GM18511 (cell line): ENCODE measurements at regions not wholly inside any gene's neighbourhood (a gene's known extent, or its start where the extent isn't known, plus 50 kb on each side); places are given as distances from the start of the nearest gene placed in this dataset.
"Not testable (repeated sequence)": the region's sequence is repeated elsewhere in the genome, so short reads cannot be mapped to it uniquely, and the experiment has no call there.

Experiments used
- ATAC-seq: cut with Tn5 transposase; IDR thresholded peaks from one replicate; pipeline ENCODE4 v1.9.1; 2021; ENCODE audit warnings: mild to moderate bottlenecking, moderate library complexity; ENCODE audit not compliant: unreplicated experiment

- ATAC-seq = no peak
These were observed 193.1 kb upstream of the ADCY2 start for GRCh38 chr5:7202846-7203245.

- ATAC-seq = no peak
These were observed 188.0 kb upstream of the ADCY2 start for GRCh38 chr5:7207979-7208378.

GRCh38 chr5:7208938-7209337 lies 187.0 kb upstream of the ADCY2 start:
- no peak for ATAC-seq

GRCh38 chr5:7209658-7210057 lies 186.3 kb upstream of the ADCY2 start:
- ATAC-seq = no peak

- no peak for ATAC-seq
These were observed 185.4 kb upstream of the ADCY2 start for GRCh38 chr5:7210549-7210948.

GRCh38 chr5:7213525-7213924 lies 182.4 kb upstream of the ADCY2 start:
- no peak for ATAC-seq

- ATAC-seq = no peak
These were observed 181.0 kb upstream of the ADCY2 start for GRCh38 chr5:7214906-7215416.

GRCh38 chr5:7218141-7218540 lies 177.8 kb upstream of the ADCY2 start:
- no peak for ATAC-seq

GRCh38 chr5:7220156-7220555 lies 175.8 kb upstream of the ADCY2 start:
- ATAC-seq = no peak

GRCh38 chr5:7221041-7221440 lies 174.9 kb upstream of the ADCY2 start:
- no peak for ATAC-seq

- ATAC-seq = no peak
These were observed 170.1 kb upstream of the ADCY2 start for GRCh38 chr5:7225826-7226225.

- no peak for ATAC-seq
These were observed 153.7 kb upstream of the ADCY2 start for GRCh38 chr5:7242118-7242710.

- no peak for ATAC-seq
These were observed 151.7 kb upstream of the ADCY2 start for GRCh38 chr5:7244208-7244607.

- ATAC-seq = no peak
These were observed 150.8 kb upstream of the ADCY2 start for GRCh38 chr5:7245121-7245651.

GRCh38 chr5:7246287-7246686 lies 149.7 kb upstream of the ADCY2 start:
- no peak for ATAC-seq

- ATAC-seq = no peak
These were observed 145.9 kb upstream of the ADCY2 start for GRCh38 chr5:7250004-7250403.

GRCh38 chr5:7250611-7251010 lies 145.3 kb upstream of the ADCY2 start:
- ATAC-seq = no peak

GRCh38 chr5:7251132-7251531 lies 144.8 kb upstream of the ADCY2 start:
- no peak for ATAC-seq

- ATAC-seq = no peak
These were observed 134.9 kb upstream of the ADCY2 start for GRCh38 chr5:7261049-7261448.

- ATAC-seq = no peak
These were observed 134.0 kb upstream of the ADCY2 start for GRCh38 chr5:7261900-7262299.

GRCh38 chr5:7263398-7264015 lies 132.4 kb upstream of the ADCY2 start:
- ATAC-seq = not testable (repeated sequence)

- not testable (repeated sequence) for ATAC-seq
These were observed 130.2 kb upstream of the ADCY2 start for GRCh38 chr5:7265776-7266175.
